Left ventricle myocardium superior (tissue), 1 donor: ENCODE measurements at regions not wholly inside any gene's neighbourhood (a gene's known extent, or its start where the extent isn't known, plus 50 kb on each side); places are given as distances from the start of the nearest gene placed in this dataset.

Source experiments
- ATAC-seq: fragments of 200-7000 bp; cut with Tn5 transposase; one replicate; pipeline ENCODE4 v1.9.1; 2020; ENCODE audit warnings: mild to moderate bottlenecking, moderate library complexity
- DNase-seq: peaks from one replicate; pipeline ENCODE4 v3.0.0-alpha.2; 2020
- intact Hi-C: fragments of 100-400 bp; cut with micrococcal nuclease; formaldehyde crosslinking; loops from one replicate; pipeline ENCODE4 v1.11.0; 2022
- donor health status: DM: no; HTN: yes; CAD: no; lungs with severe emphysema.

DNA sequence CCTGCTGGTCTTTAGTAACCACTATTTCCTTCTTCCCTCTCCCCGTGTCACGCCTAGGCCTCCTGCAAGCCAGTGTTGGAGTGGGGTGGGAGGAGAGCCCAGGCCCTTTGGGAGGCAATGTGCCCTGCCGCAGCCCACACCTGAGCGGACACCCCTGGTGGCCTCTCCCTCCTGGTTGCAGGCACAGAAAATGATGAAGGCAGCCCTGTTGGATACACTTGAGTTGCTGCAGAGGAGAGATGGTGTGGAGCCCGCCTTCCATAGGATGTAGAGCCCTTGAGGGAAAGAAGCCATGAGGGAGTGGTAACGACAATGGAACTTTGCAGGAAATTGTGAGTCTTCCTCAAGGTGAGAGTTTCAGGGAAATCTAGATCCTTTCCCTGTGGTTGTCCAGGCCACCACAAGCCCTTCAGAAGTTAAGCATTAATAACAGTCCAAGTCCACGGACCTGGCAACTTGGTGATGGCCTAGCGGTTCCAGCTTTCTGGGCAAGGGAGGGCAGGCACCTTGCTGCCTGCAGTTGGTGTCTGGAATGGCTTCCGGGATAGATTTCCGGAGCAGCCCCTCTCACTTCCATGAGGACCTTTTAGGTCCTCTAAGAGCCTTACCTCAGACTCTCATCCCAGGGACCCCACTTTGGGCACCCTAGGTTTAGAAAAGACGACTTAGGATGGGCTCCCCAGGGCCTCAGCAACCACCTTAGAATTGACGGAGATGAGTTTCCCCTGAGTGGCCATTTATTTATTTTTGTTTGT, 67.3 kb upstream of the NXT1 start:
- no peak for ATAC-seq
- DNase-seq: no peak
- intact Hi-C loops: no loop called here

DNA sequence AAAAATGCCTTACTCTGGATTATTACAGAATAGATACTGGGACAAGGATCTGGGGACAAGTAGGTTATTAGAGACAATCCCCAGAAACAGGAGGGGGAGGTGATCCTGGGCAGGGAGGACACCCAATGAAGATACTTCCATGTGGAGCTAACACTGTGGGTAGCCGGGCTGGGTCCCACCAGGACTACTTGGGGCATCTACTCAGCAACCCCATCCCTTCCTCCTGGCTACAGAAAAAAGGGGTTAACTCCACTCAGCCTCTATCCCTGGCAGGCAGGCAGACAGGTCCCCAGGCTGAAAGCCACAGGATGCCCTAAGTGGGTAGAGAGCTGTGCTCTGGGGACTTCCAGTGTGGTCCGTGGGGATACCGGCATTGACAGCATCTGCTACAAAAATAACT, 68.0 kb upstream of the NXT1 start:
- DNase-seq (no peak), ATAC-seq (no peak)
- intact Hi-C loops: no loop called here

DNA sequence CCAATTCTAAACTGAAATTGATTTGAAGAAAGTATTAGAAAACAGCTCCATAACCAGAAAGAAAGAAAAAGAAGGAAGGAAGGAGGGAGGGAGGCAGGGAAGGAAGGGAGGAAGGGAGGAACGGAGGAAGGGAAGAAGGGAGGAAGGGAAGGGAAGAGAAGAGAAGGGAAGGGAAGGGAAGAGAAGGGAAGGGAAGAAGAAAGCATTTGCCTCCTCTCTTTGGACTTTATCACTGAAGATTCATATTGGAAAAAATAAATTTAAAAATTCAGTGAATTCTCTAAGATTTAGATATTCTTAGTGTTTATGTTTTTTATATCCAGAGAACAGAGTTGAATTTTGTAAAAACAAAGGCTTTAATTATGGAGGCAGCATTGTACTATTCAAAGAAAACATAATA, 68.5 kb upstream of the NXT1 start:
- DNase-seq: no peak
- intact Hi-C loops: no loop called here
- no peak for ATAC-seq

DNA sequence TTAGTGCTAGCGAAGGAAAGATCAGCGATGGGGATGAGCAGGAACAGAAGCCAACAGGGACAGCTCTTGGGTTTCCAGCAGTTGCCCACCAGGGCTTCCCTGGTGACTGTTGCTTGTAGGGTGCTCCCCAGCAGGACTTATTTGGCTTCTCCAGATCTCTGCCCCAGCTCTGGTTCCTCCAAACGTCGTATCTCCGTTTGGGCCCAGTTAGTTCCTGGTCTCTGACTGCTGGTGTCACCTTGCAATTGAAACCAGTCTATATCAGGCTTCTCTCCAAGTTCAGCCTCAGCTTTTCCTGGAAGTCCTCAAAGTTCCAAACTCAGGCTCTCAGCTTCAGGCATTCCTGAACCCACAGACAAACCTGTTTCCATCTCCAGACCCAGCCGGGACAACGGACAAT, 70.8 kb upstream of the NXT1 start:
- intact Hi-C loops: no loop called here
- ATAC-seq: no peak
- no peak for DNase-seq

DNA sequence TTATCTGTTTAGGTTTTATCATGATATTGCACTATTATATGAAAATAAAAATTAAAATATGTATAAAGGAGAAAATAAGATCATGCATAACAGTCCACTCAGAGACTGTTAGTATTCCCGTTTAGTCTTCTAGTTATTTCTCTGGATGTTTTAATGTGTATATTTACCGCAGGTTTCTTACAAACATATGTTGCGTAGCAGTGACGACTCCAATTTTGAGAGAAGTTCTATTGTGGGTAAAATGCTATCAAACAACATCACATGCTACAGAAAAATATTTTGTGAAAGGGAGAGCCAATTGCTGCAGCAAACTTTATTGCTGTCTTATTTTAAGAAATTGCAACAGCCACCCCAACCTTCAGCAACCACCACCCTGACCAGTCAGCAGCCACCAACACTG, 72.4 kb upstream of the NXT1 start:
- intact Hi-C loops: no loop called here
- no peak for ATAC-seq
- DNase-seq: no peak

DNA sequence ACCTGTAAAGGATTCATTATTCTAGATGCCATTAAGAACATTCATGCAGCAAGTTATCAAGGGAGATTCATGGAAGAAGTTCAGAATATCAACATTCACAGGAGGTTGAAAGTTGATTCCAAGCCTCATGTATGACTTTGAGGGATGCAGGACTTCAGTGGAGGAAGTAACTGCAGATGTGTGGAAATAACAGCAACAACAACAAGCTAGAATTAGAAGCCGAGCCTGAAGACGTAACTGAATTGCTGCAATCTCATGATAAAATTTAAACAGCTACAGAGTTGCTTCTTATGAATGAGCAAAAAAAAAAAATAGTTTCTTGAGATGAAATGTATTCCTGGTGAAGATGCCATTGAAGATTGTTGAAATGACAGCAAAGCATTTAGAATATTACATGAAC, 73.3 kb upstream of the NXT1 start:
- ATAC-seq (no peak), DNase-seq (no peak)
- intact Hi-C loops: no loop called here

DNA sequence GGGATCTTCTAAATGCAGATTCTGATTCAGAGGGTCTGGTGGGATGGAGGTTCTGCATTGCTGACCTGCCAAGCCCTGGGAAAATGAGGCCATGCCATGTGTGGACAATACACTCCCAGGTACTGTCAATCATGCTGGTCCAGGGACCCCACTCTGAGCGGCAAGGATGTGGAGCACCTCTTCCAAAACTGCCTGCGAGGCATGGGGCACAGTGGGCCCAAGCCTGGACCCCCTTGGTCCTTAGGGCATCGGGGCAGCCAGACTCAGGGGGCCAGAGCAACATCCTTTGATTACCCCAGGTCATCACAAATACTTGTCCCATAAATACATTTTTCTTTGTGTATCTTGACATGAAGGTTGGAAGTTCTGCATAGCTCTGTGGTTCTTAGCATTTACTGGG, 76.8 kb upstream of the NXT1 start:
- DNase-seq (no peak), ATAC-seq (no peak)
- intact Hi-C loops: no loop called here

DNA sequence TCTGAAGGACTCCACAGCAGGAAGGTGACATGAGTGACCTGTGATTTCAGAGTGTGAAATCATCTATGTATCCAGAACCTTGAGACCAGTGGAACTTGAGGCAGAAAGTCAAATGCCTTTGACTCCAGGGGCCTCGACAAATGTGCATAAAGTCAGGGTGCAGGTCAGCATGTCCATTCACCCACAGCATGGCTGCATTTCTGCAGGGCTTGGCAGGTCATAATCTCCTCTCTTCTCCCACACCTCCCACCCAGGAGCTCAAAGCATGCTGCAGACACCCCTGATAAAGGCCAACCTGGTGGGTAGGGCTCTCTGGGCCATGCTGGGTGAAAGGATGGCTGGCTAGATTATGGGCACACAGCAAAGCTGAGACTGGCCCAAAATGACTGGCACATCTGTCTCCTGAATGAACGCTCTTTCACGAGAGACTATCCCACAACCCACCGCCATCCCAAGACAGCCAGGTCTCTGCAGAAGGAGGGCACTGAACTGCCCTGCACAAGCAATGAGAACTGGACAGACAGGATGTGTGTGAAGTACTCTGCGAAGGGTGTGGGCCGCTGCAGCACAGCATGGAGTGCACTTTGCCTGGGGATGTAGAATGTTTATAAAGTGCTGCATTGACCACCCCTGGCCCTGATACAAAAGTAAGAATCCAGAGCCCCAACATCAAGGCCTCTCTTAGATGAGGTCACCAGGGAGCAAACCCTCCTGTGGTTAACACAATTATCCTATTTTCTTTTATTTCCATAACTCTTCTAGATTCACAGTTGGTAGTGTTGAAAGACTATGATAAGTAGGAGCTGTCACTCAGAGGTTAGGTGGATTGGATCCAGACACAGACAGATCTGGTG, 78.2 kb upstream of the NXT1 start:
- no peak for DNase-seq
- no peak for ATAC-seq
- intact Hi-C loops: no loop called here

DNA sequence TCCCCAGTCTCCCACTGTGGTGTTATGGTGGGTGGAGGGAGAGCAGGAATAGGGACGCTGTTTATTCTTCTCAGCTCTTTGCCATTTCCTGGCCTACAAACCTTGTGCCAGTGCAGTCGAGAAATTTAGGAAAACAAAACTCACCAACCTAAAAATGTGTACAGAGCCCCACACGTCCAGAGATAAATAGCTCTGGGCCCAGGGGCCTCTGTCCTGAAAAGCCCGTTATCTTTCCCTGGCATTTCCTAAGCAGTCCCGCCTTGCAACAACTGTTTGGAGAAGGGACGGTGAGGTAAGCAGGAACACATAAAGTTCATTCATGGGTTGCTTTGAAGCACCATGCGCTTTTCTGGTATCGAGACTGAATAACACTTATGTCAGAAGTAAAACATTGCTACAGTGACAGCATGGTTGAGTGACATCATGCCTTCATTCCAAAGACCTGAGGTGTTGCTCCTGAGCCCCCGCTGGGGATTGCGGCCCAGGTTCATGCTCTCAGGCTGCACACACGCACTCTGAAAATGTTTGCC, 80.1 kb upstream of the NXT1 start:
- DNase-seq: no peak
- intact Hi-C loops: no loop called here

DNA sequence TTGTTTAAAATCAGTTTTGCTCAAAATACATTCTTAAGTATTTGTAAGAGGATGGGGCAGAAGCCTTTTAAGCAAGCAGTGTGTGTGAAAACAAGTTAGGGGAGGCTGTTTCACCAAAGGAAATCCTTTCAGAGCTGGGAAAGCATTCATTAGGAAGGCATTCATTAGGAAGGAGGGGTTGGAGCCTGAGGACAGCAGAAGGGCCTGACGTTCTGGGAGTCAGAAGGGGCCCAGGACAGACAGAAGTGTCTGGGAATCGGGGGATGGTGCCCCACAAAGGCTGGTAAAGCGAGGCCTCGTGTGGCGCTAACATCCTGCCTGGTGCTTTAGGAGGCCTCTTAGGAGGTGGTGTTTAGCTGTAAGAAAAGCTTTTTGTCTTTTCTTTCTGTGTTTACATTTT, 80.6 kb upstream of the NXT1 start:
- DNase-seq (no peak), ATAC-seq (peak; percentile 24)
- intact Hi-C loops: no loop called here

More for the DNA sequence above, 80.1 kb upstream of the NXT1 start:
- peak; percentile 77 for ATAC-seq

DNA sequence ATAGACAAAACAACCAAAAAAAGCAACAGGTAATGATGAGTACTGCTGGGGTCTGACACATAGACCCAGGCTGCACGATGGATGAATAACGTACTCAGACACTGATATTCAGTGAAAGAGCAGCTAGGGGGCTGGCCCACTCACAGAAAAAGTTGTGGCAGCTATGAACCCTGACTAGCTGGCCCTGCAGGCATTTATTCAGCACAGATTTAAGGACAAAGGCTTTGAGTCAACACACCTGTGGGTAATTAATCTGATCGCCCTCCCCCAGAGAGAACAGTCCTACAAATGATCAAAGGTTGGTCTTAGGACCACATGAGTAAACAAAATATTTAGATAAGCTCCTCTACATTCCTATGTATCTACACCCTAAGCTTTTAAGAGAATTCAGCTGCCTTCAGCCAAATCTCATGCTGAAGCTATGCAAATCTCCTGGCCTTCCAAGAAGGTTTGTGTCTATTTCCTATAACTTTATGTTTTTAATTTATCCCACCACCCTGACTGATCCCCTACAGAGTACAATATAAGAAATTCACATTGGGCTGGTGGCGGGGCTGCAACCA, 81.7 kb upstream of the NXT1 start:
- DNase-seq (no peak), ATAC-seq (no peak)
- intact Hi-C loops: no loop called here

DNA sequence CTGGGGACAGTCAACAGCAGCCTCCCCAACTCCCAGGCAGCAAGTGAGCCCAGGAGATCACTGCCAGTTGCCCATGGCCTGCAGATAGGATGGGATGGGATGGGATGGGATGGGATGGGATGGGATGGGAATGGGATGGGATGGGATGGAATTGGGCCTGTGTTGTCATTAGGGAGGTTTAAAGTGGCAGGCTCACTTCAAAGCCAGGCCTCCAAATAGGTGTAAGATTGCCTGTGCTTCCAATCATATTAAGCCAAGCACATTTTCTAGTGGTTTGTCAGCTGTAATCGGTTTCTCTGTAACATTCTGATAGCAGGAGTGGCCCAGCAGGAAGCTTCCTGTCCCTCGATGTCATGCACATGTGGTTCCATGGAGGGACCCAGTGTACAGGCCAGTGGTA, 82.7 kb upstream of the NXT1 start:
- intact Hi-C loops: no loop called here
- ATAC-seq: no peak
- no peak for DNase-seq

DNA sequence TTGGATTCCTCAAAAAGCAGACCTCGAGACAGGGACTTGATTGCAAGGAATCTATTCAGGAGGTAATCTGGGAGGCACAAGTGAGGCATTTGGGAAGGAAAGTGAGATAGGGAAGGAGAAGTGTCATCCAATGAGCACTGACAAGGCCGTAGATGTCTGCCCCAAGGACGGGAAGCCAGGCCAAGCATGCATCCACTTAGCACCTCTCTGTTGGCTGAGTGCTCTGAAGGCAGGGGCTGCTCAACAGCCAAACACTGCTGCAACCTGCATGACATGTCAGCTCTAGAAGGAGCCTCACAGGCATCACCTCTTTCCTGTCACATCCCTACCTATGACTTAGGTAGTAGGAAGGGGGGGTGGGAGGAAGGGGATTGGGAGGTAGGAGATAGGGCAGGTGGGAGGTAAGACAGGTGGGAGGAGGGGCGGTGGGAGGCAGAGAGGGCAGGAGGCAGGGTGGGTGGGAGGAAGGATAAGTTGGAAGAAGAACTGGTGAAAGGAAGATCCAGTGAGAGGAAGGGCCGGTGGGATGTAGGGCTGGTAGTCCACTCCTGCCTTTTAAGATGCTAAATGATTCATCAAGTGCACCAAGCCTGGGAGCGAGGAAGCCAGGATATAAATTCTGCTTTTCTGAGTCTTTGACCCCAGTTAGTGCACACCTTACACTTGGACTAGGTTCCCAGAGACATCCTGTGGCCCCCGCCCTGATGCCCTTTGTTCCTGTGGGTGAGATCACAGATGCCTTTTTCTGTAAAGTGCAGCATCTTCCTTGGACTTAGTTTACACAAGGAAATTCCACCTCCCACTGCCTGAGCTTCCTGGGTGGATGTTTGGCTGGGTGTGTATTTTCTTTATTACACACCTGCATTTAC, 83.8 kb upstream of the NXT1 start:
- intact Hi-C loops: no loop called here
- no peak for ATAC-seq
- DNase-seq: no peak

DNA sequence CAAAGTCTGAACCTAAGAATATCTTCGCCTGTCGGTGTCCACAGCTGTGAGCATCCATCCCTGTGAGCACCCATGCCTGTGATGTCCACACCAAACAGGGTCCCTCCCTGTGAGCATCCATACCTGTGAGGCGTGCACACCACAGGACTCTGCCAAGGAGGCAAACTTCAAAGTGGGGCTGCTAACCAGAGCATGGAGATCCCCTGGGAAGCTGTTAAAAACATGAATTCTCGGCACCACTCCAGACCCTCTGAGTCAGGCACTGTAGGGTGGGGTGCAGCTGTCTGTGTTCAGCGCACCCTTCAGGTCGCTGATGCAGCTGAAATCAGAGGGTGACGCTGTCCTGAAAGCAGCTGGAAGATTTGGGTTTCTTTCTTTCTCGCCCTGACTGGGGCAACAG, 85.4 kb upstream of the NXT1 start:
- DNase-seq: no peak
- peak; percentile 54 for ATAC-seq
- intact Hi-C loops: no loop called here

DNA sequence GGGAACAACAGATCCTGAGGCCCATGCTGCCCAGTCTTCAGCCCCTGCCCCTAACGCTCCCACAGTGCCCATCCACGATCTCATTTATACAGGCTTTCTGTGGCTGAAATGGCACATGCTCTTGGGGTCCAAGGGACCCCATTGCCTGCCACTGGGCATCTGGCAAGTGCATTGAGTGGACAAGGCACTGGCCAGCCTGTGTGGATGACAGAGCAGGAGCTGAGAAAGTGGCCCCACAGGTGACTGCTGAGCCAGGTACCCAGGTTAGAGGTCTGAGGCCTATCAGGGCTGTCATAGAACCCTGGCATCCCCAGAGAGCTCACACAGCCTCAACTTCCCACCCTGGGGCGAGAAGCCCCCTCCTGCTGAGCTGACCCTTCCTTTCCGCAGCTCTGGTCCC, 86.0 kb upstream of the NXT1 start:
- intact Hi-C loops: no loop called here
- ATAC-seq (no peak), DNase-seq (no peak)

DNA sequence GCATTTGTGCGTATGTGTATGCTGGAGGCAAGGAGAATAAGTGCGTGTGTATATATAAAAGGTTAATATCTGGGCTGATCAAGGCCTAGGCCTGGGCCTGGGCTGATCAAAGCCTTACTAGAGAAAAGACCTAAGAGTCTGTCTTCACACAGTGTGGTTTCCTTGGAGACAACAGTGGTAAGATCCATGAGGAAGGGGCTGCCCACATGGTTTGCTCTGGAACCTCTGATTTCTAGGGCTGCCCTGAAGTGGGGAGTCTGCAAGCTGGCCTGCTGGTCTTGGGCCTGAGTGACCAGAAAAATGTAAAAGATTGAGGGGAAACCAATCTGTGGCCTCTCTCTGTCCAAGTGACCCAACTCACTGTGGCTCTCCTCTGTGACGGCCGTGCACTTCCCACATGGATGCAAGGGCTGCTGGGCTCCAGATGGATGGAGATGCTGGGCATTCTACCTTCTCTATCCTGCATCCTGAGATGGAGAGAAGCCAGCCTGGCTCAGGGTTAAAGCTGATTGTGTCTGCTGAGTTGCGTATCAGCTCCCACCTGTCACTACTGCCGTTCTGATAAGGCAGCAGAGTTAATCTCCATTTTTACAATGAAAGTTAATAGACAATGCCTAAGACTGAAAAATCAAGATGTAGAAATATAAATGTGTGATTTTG, 90.3 kb upstream of the NXT1 start:
- intact Hi-C loops: no loop called here
- no peak for DNase-seq
- no peak for ATAC-seq

DNA sequence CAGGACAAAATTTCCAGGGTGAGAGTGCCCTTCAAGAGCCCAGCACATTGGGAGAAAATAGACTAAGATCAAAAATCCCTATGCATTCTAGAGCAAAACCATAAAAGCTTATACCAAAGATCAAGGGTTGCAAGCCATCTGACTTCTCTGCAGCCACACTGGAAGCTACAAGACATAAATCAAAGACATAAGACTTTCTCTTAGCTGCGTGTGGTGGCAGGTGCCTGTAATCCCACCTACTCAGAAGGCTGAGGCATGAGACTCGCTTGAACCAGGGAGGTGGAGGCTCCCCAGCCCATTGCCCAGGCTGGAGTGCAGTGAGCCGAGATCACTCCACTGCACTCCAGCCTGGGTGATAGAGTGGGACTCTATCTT, 91.9 kb upstream of the NXT1 start:
- DNase-seq (no peak), ATAC-seq (no peak)
- intact Hi-C loops: no loop called here

DNA sequence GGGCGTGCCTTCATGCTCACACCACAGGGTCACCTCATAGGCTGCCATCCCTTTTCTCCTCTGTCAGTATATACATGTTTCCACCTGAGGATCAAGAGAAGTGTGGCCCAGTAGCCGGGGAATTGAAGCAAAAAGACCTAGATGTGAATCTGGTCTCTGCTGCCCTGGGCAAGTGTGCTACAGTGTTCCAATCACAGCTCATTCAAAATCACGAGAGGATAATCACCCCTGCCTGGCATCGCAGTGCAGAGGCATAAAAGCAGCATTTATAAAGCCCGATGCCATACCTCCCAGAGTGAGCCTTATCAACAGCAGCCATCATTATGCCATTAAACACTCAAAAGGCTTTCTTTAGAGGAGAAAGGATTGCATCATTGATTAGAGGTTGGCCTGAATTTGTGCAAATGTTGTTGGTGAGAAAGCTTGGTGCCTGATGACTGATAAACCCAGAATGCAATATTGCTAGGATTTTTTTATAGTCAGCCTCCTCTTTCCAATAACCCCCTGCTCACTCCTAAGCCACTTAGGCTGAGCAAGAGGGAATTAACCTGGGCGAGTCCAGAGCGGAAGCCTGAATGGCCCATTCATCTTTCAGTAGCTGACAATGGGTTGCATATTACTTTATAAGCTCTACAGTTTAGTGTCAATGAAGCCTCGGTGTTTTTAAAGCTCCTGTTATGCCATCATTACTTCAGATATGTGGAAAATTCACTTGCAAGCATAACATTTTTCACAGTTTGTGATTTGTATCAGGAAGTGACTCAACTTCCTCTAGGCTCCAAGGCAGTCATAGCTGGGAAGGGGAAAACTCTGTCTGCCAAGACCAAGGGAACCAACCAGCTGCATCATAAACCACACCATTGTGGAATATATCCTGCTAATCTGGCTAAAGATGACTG, 92.5 kb upstream of the NXT1 start:
- DNase-seq: no peak

More for the DNA sequence above, 92.5 kb upstream of the NXT1 start:
- intact Hi-C loops: no loop called here
- ATAC-seq: peak; percentile 87
